ENCODE measurements at regions not wholly inside any gene's neighbourhood (a gene's known extent, or its start where the extent isn't known, plus 50 kb on each side); places are given as distances from the start of the nearest gene placed in this dataset.

GRCh38 chr5:135085133-135085935 lies 51.3 kb upstream of the PITX1 start:
- TF ChIP-seq MTA2 (IDR thresholded peaks at IDR 0.05; ENCODE audit: low read depth), result no peak
- TF ChIP-seq CTCF (IDR thresholded peaks at IDR 0.05 in 2 of 3, conservative IDR thresholded peaks at IDR 0.05 in 1 of 3; ENCODE audit: control insufficient read depth in 2 of 3, extremely low read depth in 1 of 3, insufficient read depth in 1 of 3, low read depth in 3 of 3, low read length in 3 of 3), result no peak
- TF ChIP-seq SUZ12 (IDR thresholded peaks at IDR 0.05; ENCODE audit: unreplicated experiment), result no peak
- no peak for TF ChIP-seq CEBPB (IDR thresholded peaks at IDR 0.05; ENCODE audit: borderline replicate concordance in 1 of 2, low read depth in 2 of 2, low read length in 2 of 2)
- TF ChIP-seq ATF3 (IDR thresholded peaks at IDR 0.05; ENCODE audit: borderline replicate concordance, extremely low read depth, low read depth, low read length), result no peak
- no peak for TF ChIP-seq POLR2A (IDR thresholded peaks at IDR 0.05; ENCODE audit: low read depth, low read length)
- TF ChIP-seq HCFC1 (IDR thresholded peaks at IDR 0.05; ENCODE audit: low read length), result no peak
